GM12875 (cell line): ENCODE measurements at regions not wholly inside any gene's neighbourhood (a gene's known extent, or its start where the extent isn't known, plus 50 kb on each side); places are given as distances from the start of the nearest gene placed in this dataset.

Experiments used
- H3K4me3 ChIP-seq: one replicate; pipeline ENCODE4 v1.5.1; 2011; ENCODE audit warnings: low read depth, low read length, control low read depth
- CTCF ChIP-seq: IDR thresholded peaks from 2 replicates; pipeline ENCODE4 v1.5.1; 2011; ENCODE audit warnings: low read depth, mild to moderate bottlenecking, control low read depth, inconsistent platforms, low read length, moderate library complexity, borderline replicate concordance; ENCODE audit not compliant: insufficient read depth

- no peak overlapping the region for H3K4me3 ChIP-seq
- no peak for TF ChIP-seq CTCF
These were observed 294.1 kb downstream of the ATPSCKMT start for GRCh38 chr5:9955586-9955985.

- H3K4me3 ChIP-seq: no peak overlapping the region
- TF ChIP-seq CTCF: no peak
These were observed 294.8 kb downstream of the ATPSCKMT start for GRCh38 chr5:9954869-9955268.

- H3K4me3 ChIP-seq: no peak overlapping the region
- no peak for TF ChIP-seq CTCF
These were observed 296.0 kb downstream of the ATPSCKMT start for GRCh38 chr5:9953691-9954090.

- no peak overlapping the region for H3K4me3 ChIP-seq
- TF ChIP-seq CTCF: no peak
These were observed 297.7 kb downstream of the ATPSCKMT start for GRCh38 chr5:9951865-9952516.

- TF ChIP-seq CTCF: no peak
- no peak overlapping the region for H3K4me3 ChIP-seq
These were observed 301.7 kb downstream of the ATPSCKMT start for GRCh38 chr5:9947944-9948343.

- H3K4me3 ChIP-seq: no peak overlapping the region
- TF ChIP-seq CTCF: no peak
These were observed 302.4 kb downstream of the ATPSCKMT start for GRCh38 chr5:9947225-9947714.

- TF ChIP-seq CTCF: no peak
- no peak overlapping the region for H3K4me3 ChIP-seq
These were observed 302.6 kb upstream of the TAS2R1 start for GRCh38 chr5:9932770-9933169.
